H9 (cell line): ENCODE measurements at regions not wholly inside any gene's neighbourhood (a gene's known extent, or its start where the extent isn't known, plus 50 kb on each side); places are given as distances from the start of the nearest gene placed in this dataset.

Experiments
- DNase-seq: peaks from one replicate; pipeline ENCODE4 v3.0.0-alpha.2; 2017
- H2AFZ ChIP-seq: one replicate; pipeline ENCODE4 v1.6.1; 2013; ENCODE audit warnings: mild to moderate bottlenecking, low read length, control low read depth, moderate library complexity
- H2AK5ac ChIP-seq: 2 replicates; pipeline ENCODE4 v1.6.1; 2013; ENCODE audit warnings: low read length, control low read depth, mixed read lengths; ENCODE audit not compliant: insufficient read length
- H2BK120ac ChIP-seq: one replicate; pipeline ENCODE4 v1.6.1; 2013; ENCODE audit warnings: low read depth, mild to moderate bottlenecking, low read length, control low read depth, inconsistent platforms; ENCODE audit not compliant: poor library complexity, severe bottlenecking
- H2BK12ac ChIP-seq: 2 replicates; pipeline ENCODE4 v1.6.1; 2013; ENCODE audit warnings: low read length, control low read depth, mixed read lengths, low read depth; ENCODE audit not compliant: insufficient read length
- H2BK15ac ChIP-seq: 2 replicates; pipeline ENCODE4 v1.6.1; 2013; ENCODE audit warnings: low read depth, low read length, control low read depth
- H2BK20ac ChIP-seq: one replicate; pipeline ENCODE4 v1.6.1; 2013; ENCODE audit warnings: low read depth, mild to moderate bottlenecking, low read length, control low read depth, inconsistent platforms; ENCODE audit not compliant: poor library complexity, severe bottlenecking
- H2BK5ac ChIP-seq: 2 replicates; pipeline ENCODE4 v1.6.1; 2013; ENCODE audit warnings: low read length, control low read depth, mixed read lengths; ENCODE audit not compliant: insufficient read length
- H3K14ac ChIP-seq: 2 replicates; pipeline ENCODE4 v1.6.1; 2013; ENCODE audit warnings: low read length, control low read depth; ENCODE audit not compliant: insufficient read depth
- H3K18ac ChIP-seq: 2 replicates; pipeline ENCODE4 v1.6.1; 2013; ENCODE audit warnings: low read depth, mild to moderate bottlenecking, mixed read lengths, low read length, control low read depth; ENCODE audit not compliant: insufficient read length
- H3K23ac ChIP-seq: 2 replicates; pipeline ENCODE4 v1.6.1; 2013; ENCODE audit warnings: low read length, control low read depth, mixed read lengths, low read depth; ENCODE audit not compliant: insufficient read length
- H3K23me2 ChIP-seq: 2 replicates; pipeline ENCODE4 v1.6.1; 2013; ENCODE audit warnings: low read depth, mild to moderate bottlenecking, mixed read lengths, low read length, control low read depth; ENCODE audit not compliant: insufficient read length, poor library complexity, severe bottlenecking
- H3K27ac ChIP-seq: 2 replicates; pipeline ENCODE4 v1.5.1; 2013; ENCODE audit warnings: low read length, control low read depth, mixed read lengths, low read depth; ENCODE audit not compliant: insufficient read length
- H3K27me3 ChIP-seq: 2 replicates; pipeline ENCODE4 v1.6.1; 2013; ENCODE audit warnings: low read length, control low read depth, inconsistent platforms; ENCODE audit not compliant: insufficient read depth
- H3K4ac ChIP-seq: 2 replicates; pipeline ENCODE4 v1.6.1; 2013; ENCODE audit warnings: low read depth, mild to moderate bottlenecking, control low read depth, inconsistent platforms, low read length, moderate library complexity
- H3K4me1 ChIP-seq: 2 replicates; pipeline ENCODE4 v1.6.1; 2013; ENCODE audit warnings: low read length, control low read depth, inconsistent platforms; ENCODE audit not compliant: insufficient read depth
- H3K4me2 ChIP-seq: 2 replicates; pipeline ENCODE4 v1.6.1; 2013; ENCODE audit warnings: low read length, control low read depth, mixed read lengths; ENCODE audit not compliant: insufficient read length, insufficient read depth
- H3K56ac ChIP-seq: 2 replicates; pipeline ENCODE4 v1.6.1; 2013; ENCODE audit warnings: low read depth, mild to moderate bottlenecking, mixed read lengths, low read length, control low read depth; ENCODE audit not compliant: insufficient read length
- H3K79me1 ChIP-seq: 2 replicates; pipeline ENCODE4 v1.6.1; 2013; ENCODE audit warnings: low read depth, mild to moderate bottlenecking, moderate library complexity, low read length, control low read depth, inconsistent platforms; ENCODE audit not compliant: insufficient read depth, poor library complexity, severe bottlenecking
- H3K79me2 ChIP-seq: 2 replicates; pipeline ENCODE4 v1.6.1; 2013; ENCODE audit warnings: low read length, control low read depth, inconsistent platforms; ENCODE audit not compliant: insufficient read depth
- H3K9ac ChIP-seq: 2 replicates; pipeline ENCODE4 v1.6.1; 2013; ENCODE audit warnings: low read length, control low read depth, mixed read lengths; ENCODE audit not compliant: insufficient read length; ENCODE audit errors: extremely low read depth
- H3K9me3 ChIP-seq: one replicate; pipeline ENCODE4 v1.6.1; 2013; ENCODE audit warnings: low read depth, low read length, inconsistent platforms; ENCODE audit not compliant: control insufficient read depth
- H3T11ph ChIP-seq: one replicate; pipeline ENCODE4 v1.6.1; 2013; ENCODE audit warnings: mild to moderate bottlenecking, low read length, control low read depth, inconsistent platforms
- H4K20me1 ChIP-seq: one replicate; pipeline ENCODE4 v1.6.1; 2013; ENCODE audit not compliant: control insufficient read depth, insufficient read length, insufficient read depth
- H4K5ac ChIP-seq: 2 replicates; pipeline ENCODE4 v1.6.1; 2013; ENCODE audit warnings: low read depth, mild to moderate bottlenecking, mixed read lengths, low read length, control low read depth; ENCODE audit not compliant: insufficient read length
- H4K8ac ChIP-seq: replicated peaks from 2 replicates; pipeline ENCODE4 v1.6.1; 2013; ENCODE audit warnings: low read length, control low read depth, mixed read lengths, low read depth; ENCODE audit not compliant: insufficient read length
- H4K91ac ChIP-seq: 2 replicates; pipeline ENCODE4 v1.6.1; 2013; ENCODE audit warnings: low read depth, mild to moderate bottlenecking, moderate library complexity, mixed read lengths, low read length, control low read depth; ENCODE audit not compliant: insufficient read length
- H3K27ac Mint-ChIP-seq, 3 experiments: 2 replicates in 2 of 3; 3 replicates in 1 of 3; pipeline ENCODE4 v1.8.0; 2020 to 2021; ENCODE audit warnings: mixed read lengths in 3 of 3, mild to moderate bottlenecking in 1 of 3, moderate library complexity in 1 of 3
- H3K27me3 Mint-ChIP-seq: 2 replicates; pipeline ENCODE4 v1.8.0; 2021; ENCODE audit warnings: low read depth, mild to moderate bottlenecking, moderate library complexity, mixed read lengths
- H3K36me3 Mint-ChIP-seq, 3 experiments: 2 replicates in 2 of 3; 3 replicates in 1 of 3; pipeline ENCODE4 v1.8.0; 2020 to 2021; ENCODE audit warnings: low read depth in 3 of 3, mixed read lengths in 3 of 3; ENCODE audit not compliant: insufficient read depth in 1 of 3
- H3K4me1 Mint-ChIP-seq, 2 experiments: 2 replicates each; pipeline ENCODE4 v1.8.0; 2020; ENCODE audit warnings: mixed read lengths in 2 of 2
- H3K4me3 Mint-ChIP-seq, 2 experiments: 2 replicates in 1 of 2; 3 replicates in 1 of 2; pipeline ENCODE4 v1.8.0; 2020 to 2021; ENCODE audit warnings: mild to moderate bottlenecking in 2 of 2, mixed read lengths in 2 of 2, moderate library complexity in 1 of 2
- H3K9me3 Mint-ChIP-seq, 2 experiments: 2 replicates in 1 of 2; 3 replicates in 1 of 2; pipeline ENCODE4 v1.8.0; 2020; ENCODE audit warnings: mild to moderate bottlenecking in 2 of 2, mixed read lengths in 2 of 2, moderate library complexity in 1 of 2
- WGBS: extraction: QIAGEN DNeasy Blood & Tissue Kit; methylation state at CpG from one replicate; pipeline ENCODE4 v1.1.7; 2013; ENCODE audit warnings: missing lambda C conversion rate, low lambda C conversion rate, mixed read lengths; ENCODE audit not compliant: insufficient read length; ENCODE audit errors: extremely low coverage; 5-methylcytosine and 5-hydroxymethylcytosine counted together
- TF ChIP-seq, protein P1 (sequence below): fragments of 200-600 bp; sonication (generic); conservative IDR thresholded peaks from 3 replicates; pipeline ENCODE4 v1.8.0; 2021; ENCODE audit warnings: antibody characterized with exemption, mild to moderate bottlenecking

DNA sequence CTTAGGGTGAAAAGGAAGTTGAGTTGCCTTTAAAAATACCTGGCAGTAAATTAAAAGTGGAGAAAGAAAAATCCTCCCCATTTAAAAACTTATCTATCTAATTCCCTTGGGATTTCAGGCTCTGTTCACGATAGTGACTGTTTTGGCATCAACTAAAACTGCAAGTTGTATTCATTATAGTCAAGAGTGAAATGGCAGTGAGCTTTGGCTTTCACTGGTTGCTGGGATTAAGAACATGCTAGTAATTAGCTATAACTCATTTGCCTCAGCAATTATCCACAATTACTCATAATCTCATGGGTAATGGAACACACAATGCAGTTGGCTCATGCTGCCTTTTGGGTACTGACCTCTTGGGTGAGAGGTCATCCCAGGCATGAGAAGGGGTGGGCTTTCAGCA lies 250.1 kb downstream of the GAS1 start:
- Histone ChIP-seq H3K4me1 (no peaks in the 10 kb centered on the region), H3K9me3 (no peaks in the 10 kb centered on the region), H4K8ac (no peak overlapping the region), H4K20me1 (no peaks in the 10 kb centered on the region), H4K91ac (no peak overlapping the region), H3K27me3 (no peaks in the 10 kb centered on the region), H3K14ac (no peak overlapping the region), H3K23me2 (no peaks in the 10 kb centered on the region), H3T11ph (no peak overlapping the region), H3K27ac (no peak overlapping the region), H3K4ac (no peak overlapping the region), H3K9ac (no peak overlapping the region), H3K79me1 (no peaks in the 10 kb centered on the region), H3K23ac (no peak overlapping the region), H3K79me2 (no peaks in the 10 kb centered on the region), H2AFZ (no peak overlapping the region), H2BK20ac (no peak overlapping the region), H3K56ac (no peak overlapping the region), H3K4me2 (no peak overlapping the region), H2AK5ac (no peak overlapping the region), H2BK12ac (no peak overlapping the region), H3K18ac (no peak overlapping the region), H2BK120ac (no peak overlapping the region), H4K5ac (no peak overlapping the region), H2BK15ac (no peak overlapping the region), H2BK5ac (no peak overlapping the region)
- Mint-ChIP-seq H3K27me3 (no peaks in the 10 kb centered on the region; the same call in 1 of the 2 replicates), H3K9me3 (no peaks in the 10 kb centered on the region), H3K4me3 (no peak overlapping the region), H3K27ac (no peak overlapping the region), H3K4me1 (no peaks in the 10 kb centered on the region), H3K36me3 (no peaks in the 10 kb centered on the region)
- TF ChIP-seq, protein P1, sequence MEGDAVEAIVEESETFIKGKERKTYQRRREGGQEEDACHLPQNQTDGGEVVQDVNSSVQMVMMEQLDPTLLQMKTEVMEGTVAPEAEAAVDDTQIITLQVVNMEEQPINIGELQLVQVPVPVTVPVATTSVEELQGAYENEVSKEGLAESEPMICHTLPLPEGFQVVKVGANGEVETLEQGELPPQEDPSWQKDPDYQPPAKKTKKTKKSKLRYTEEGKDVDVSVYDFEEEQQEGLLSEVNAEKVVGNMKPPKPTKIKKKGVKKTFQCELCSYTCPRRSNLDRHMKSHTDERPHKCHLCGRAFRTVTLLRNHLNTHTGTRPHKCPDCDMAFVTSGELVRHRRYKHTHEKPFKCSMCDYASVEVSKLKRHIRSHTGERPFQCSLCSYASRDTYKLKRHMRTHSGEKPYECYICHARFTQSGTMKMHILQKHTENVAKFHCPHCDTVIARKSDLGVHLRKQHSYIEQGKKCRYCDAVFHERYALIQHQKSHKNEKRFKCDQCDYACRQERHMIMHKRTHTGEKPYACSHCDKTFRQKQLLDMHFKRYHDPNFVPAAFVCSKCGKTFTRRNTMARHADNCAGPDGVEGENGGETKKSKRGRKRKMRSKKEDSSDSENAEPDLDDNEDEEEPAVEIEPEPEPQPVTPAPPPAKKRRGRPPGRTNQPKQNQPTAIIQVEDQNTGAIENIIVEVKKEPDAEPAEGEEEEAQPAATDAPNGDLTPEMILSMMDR: no peak
- no peak for DNase-seq
- no CpG with 5 or more reads among the region's 1 CpG for WGBS
